BLaER1 treated with 17β-estradiol and CSF1 and Interleukin-3, amounts not matched to agents 10 nM and 100 nM (cell line): ENCODE measurements at regions not wholly inside any gene's neighbourhood (a gene's known extent, or its start where the extent isn't known, plus 50 kb on each side); places are given as distances from the start of the nearest gene placed in this dataset.

Source experiments
- H3K27ac ChIP-seq, 11 experiments: shearing (Covaris generic); formaldehyde crosslinking; 2 replicates each; pipeline ENCODE4 v1.8.1; 2022
- H3K27me3 ChIP-seq, 11 experiments: shearing (Covaris generic); formaldehyde crosslinking; 2 replicates each; pipeline ENCODE4 v1.8.1; 2022
- H3K36me3 ChIP-seq, 11 experiments: shearing (Covaris generic); formaldehyde crosslinking; 2 replicates each; pipeline ENCODE4 v1.8.1; 2022
- H3K4me1 ChIP-seq, 10 experiments: shearing (Covaris generic); formaldehyde crosslinking; 2 replicates each; pipeline ENCODE4 v1.8.1; 2022
- H3K4me2 ChIP-seq, 11 experiments: shearing (Covaris generic); formaldehyde crosslinking; 2 replicates each; pipeline ENCODE4 v1.8.1; 2022
- H3K4me3 ChIP-seq, 10 experiments: shearing (Covaris generic); formaldehyde crosslinking; 2 replicates each; pipeline ENCODE4 v1.8.1; 2022
- H3K9ac ChIP-seq, 11 experiments: shearing (Covaris generic); formaldehyde crosslinking; 2 replicates each; pipeline ENCODE4 v1.8.1; 2022
- H3K9me3 ChIP-seq, 11 experiments: shearing (Covaris generic); formaldehyde crosslinking; replicated peaks in 1 of 11; 2 replicates each; pipeline ENCODE4 v1.8.1; 2022
- H4K20me1 ChIP-seq, 11 experiments: shearing (Covaris generic); formaldehyde crosslinking; 2 replicates each; pipeline ENCODE4 v1.8.1; 2022
- Cebpa-rat ChIP-seq, 11 experiments: shearing (Covaris generic); IDR thresholded peaks; 2 replicates each; pipeline ENCODE4 v1.8.1; 2022

GRCh38 chr12:92619730-92620684, 82.8 kb upstream of the PLEKHG7 start:
- H3K27ac ChIP-seq = no peak overlapping the region
- no peaks in the 10 kb centered on the region; a peak in 1 of 22 replicates for H3K27me3 ChIP-seq
- no peak overlapping the region for H3K4me3 ChIP-seq
- H3K4me1 ChIP-seq = no peaks in the 10 kb centered on the region
- no peak overlapping the region for H3K9ac ChIP-seq
- H4K20me1 ChIP-seq = no peaks in the 10 kb centered on the region
- H3K4me2 ChIP-seq = no peak overlapping the region
- H3K36me3 ChIP-seq = no peaks in the 10 kb centered on the region
- TF ChIP-seq Cebpa-rat (IDR thresholded peaks at IDR 0.05) = no peak
- peaks cover 0 to 12% (median 8%) of the 10 kb centered on the region in 11 experiments; a peak in 9 of 22 replicates for H3K9me3 ChIP-seq

GRCh38 chr12:92619026-92619425, 83.8 kb upstream of the PLEKHG7 start:
- no peaks in the 10 kb centered on the region; a peak in 1 of 22 replicates for H3K27me3 ChIP-seq
- no peaks in the 10 kb centered on the region for H3K36me3 ChIP-seq
- H3K27ac ChIP-seq = no peak overlapping the region
- no peak overlapping the region for H3K9ac ChIP-seq
- H3K9me3 ChIP-seq = peaks cover 0 to 12% (median 8%) of the 10 kb centered on the region in 11 experiments; a peak in 9 of 22 replicates
- no peak overlapping the region for H3K4me3 ChIP-seq
- H3K4me1 ChIP-seq = no peaks in the 10 kb centered on the region
- H4K20me1 ChIP-seq = no peaks in the 10 kb centered on the region
- no peak for TF ChIP-seq Cebpa-rat (IDR thresholded peaks at IDR 0.05)
- H3K4me2 ChIP-seq = no peak overlapping the region

GRCh38 chr12:92615703-92616102, 87.1 kb upstream of the PLEKHG7 start:
- H3K36me3 ChIP-seq = no peaks in the 10 kb centered on the region
- no peak for TF ChIP-seq Cebpa-rat (IDR thresholded peaks at IDR 0.05)
- no peaks in the 10 kb centered on the region for H4K20me1 ChIP-seq
- H3K4me1 ChIP-seq = no peaks in the 10 kb centered on the region
- H3K4me2 ChIP-seq = no peak overlapping the region
- no peaks in the 10 kb centered on the region for H3K27me3 ChIP-seq
- H3K27ac ChIP-seq = no peak overlapping the region
- no peak overlapping the region for H3K9ac ChIP-seq
- no peaks in the 10 kb centered on the region for H3K9me3 ChIP-seq
- H3K4me3 ChIP-seq = no peak overlapping the region

DNA sequence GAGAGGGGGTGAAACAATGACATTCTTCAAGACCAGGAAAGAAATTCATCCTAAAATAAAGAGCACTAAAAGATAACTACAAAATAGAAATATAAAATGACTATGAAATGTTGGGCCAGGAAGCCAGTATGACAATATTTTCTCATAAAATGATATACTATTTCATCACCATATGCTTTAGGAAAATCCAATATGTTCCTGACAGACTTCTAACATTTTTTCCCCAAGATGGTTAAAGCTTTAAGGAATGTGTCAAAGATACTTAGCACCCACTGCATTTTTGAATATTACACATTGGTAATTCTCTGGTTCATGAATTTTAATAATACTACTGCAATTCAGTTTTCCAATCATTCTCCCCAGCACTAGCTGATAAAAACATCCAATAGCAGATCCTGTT, 87.7 kb upstream of the PLEKHG7 start:
- Histone ChIP-seq H3K27ac (no peak overlapping the region), H3K9me3 (no peaks in the 10 kb centered on the region), H3K27me3 (no peaks in the 10 kb centered on the region), H3K36me3 (no peaks in the 10 kb centered on the region), H3K4me2 (no peak overlapping the region), H4K20me1 (no peaks in the 10 kb centered on the region), H3K4me3 (no peak overlapping the region), H3K9ac (no peak overlapping the region), H3K4me1 (no peaks in the 10 kb centered on the region)
- TF ChIP-seq Cebpa-rat (IDR thresholded peaks at IDR 0.05) = no peak

- no peak for TF ChIP-seq Cebpa-rat (IDR thresholded peaks at IDR 0.05)
- Histone ChIP-seq H3K4me1 (no peaks in the 10 kb centered on the region), H4K20me1 (no peaks in the 10 kb centered on the region), H3K4me2 (no peak overlapping the region), H3K36me3 (no peaks in the 10 kb centered on the region), H3K9ac (no peak overlapping the region), H3K4me3 (no peak overlapping the region), H3K9me3 (no peaks in the 10 kb centered on the region), H3K27ac (no peak overlapping the region), H3K27me3 (no peaks in the 10 kb centered on the region)
These were observed 88.3 kb upstream of the PLEKHG7 start for GRCh38 chr12:92614502-92614901.

DNA sequence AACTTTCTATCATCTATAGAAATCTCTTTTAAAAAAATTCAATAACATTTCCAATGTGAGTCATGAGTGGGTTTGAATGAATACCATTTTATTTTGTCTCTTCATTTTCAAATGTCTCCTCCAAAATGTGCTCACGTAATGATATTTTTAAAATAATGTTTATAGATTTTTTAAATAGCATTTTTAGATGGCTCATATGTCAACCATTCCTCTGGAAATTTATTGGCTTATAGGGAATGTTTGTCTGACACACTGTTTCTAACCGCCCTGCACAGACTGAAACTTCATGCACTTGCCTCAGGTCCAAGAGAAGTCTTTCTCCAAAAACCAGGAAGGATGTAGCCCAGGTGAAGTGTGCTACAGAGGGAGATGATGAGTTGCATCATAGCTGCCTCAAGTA, 88.8 kb upstream of the PLEKHG7 start:
- H3K4me3 ChIP-seq = no peak overlapping the region
- no peak overlapping the region for H3K9ac ChIP-seq
- no peaks in the 10 kb centered on the region for H3K9me3 ChIP-seq
- no peak for TF ChIP-seq Cebpa-rat (IDR thresholded peaks at IDR 0.05)
- H3K27ac ChIP-seq = no peak overlapping the region
- no peaks in the 10 kb centered on the region for H3K27me3 ChIP-seq
- H4K20me1 ChIP-seq = no peaks in the 10 kb centered on the region
- no peaks in the 10 kb centered on the region for H3K36me3 ChIP-seq
- no peak overlapping the region for H3K4me2 ChIP-seq
- no peaks in the 10 kb centered on the region for H3K4me1 ChIP-seq

DNA sequence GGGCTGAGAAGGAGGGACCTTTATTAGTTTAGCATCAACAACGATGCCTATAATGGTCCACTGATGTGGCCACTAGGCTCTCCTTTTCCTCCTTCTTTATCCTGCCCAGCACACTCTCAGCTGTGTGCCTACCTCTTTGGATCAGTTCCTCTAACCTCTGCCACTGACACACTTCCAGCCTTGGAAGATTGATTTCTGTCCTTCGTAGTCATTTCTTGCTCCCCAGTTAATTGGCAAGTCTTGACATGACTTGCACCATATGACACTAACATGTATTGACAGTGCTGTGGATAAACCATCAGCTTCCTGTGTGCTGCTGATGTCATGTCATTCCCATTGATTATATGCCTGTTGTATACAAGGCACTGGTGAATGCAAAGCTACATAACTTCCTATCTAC, 90.2 kb upstream of the PLEKHG7 start:
- no peaks in the 10 kb centered on the region for H3K9me3 ChIP-seq
- peaks cover 8 to 13% (median 12%) of the 10 kb centered on the region in 10 experiments for H3K4me1 ChIP-seq
- no peaks in the 10 kb centered on the region for H4K20me1 ChIP-seq
- no peak overlapping the region for H3K4me3 ChIP-seq
- no peak overlapping the region for H3K27ac ChIP-seq
- no peak overlapping the region for H3K9ac ChIP-seq
- H3K27me3 ChIP-seq = no peaks in the 10 kb centered on the region
- no peak for TF ChIP-seq Cebpa-rat (IDR thresholded peaks at IDR 0.05)
- no peaks in the 10 kb centered on the region for H3K36me3 ChIP-seq
- H3K4me2 ChIP-seq = no peak overlapping the region

DNA sequence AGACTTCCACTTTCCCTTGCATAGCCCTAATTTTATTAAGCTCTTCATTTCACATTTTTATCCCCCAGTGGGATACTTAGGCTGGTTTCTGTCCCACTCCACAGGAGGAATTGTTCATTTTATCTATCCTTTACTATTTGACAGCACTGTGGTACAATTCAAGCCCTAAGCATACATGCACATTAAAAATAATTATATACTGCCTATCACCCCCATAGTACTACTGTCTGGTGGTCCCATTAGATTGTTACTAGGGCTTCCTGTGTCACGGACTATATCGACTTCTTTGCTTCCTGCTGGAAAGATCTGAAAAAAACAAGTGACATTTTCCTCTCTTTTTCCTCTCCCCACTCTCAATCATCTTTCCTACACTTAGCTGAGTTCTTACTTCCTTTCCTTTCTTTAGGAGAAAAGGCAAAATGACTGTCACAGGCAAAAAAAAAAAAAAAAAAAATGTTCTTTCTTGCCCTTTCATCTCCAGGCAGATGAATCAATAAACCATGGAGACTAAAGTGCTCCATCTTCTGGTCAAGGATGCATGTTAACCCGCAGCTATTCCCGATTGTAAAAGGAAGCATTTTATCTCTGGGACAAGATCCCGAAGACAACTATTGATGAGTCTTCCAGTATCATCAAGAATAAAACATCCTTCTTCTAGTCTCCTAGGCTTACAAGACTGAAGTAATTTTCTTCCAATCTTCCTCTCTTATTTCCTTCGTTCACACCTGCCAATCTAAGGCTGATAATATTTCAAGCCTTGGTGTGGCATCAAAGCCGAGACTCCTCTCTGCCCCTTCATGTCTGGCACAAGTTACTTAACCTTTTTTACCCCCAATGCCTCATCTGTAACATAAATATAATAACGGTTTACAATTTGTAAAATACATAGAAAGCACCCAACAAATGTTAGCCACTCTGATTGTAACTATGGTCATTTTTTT, 94.4 kb upstream of the PLEKHG7 start:
- Histone ChIP-seq H3K4me2 (peak overlapping the region; percentile 45 to 75 (median 66); a peak in 21 of 22 replicates), H3K4me3 (no peak overlapping the region), H3K27ac (peak overlapping the region in 10 of 11 experiments; percentile 5 to 66 (median 40); a peak in 15 of 22 replicates), H3K27me3 (no peaks in the 10 kb centered on the region), H3K36me3 (no peaks in the 10 kb centered on the region), H3K9ac (peak overlapping the region in 4 of 11 experiments; percentile 14 to 48 (median 38); a peak in 5 of 22 replicates), H3K9me3 (peaks cover 0 to 23% (median 19%) of the 10 kb centered on the region in 11 experiments; a peak in 16 of 22 replicates), H3K4me1 (peaks cover 29 to 54% (median 48%) of the 10 kb centered on the region in 10 experiments), H4K20me1 (no peaks in the 10 kb centered on the region)
- no peak for TF ChIP-seq Cebpa-rat (IDR thresholded peaks at IDR 0.05)

DNA sequence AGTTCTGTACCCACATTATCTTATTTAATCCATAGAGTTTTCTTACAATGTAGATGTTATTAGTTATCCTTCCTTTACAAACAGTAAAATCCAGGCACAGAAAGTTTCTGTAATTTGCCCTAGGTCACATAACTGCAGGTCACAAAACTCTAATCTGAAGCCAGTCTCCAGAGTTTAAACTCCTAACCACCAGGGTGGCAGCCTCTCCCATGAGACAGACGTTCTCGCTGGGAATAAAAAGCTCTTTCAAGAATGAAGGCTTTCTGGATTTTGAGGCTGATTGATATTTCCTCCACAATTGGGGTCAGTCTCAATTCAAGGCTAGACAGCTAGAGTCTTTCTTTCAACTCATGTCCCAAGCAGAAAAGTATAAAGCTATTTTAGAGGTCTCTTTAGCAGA, 95.8 kb upstream of the PLEKHG7 start:
- H3K4me2 ChIP-seq = peak overlapping the region; percentile 40 to 88 (median 66); a peak in 21 of 22 replicates
- TF ChIP-seq Cebpa-rat (IDR thresholded peaks at IDR 0.05) = no peak
- no peak overlapping the region; a peak in 1 of 20 replicates for H3K4me3 ChIP-seq
- H3K27ac ChIP-seq = peak overlapping the region; percentile 27 to 72 (median 61); a peak in 19 of 22 replicates
- no peaks in the 10 kb centered on the region for H3K27me3 ChIP-seq
- H3K9me3 ChIP-seq = peaks cover 2 to 35% (median 31%) of the 10 kb centered on the region in 11 experiments
- H3K36me3 ChIP-seq = no peaks in the 10 kb centered on the region
- H3K4me1 ChIP-seq = peaks cover 29 to 69% (median 50%) of the 10 kb centered on the region in 10 experiments
- H3K9ac ChIP-seq = peak overlapping the region in 7 of 11 experiments; percentile 29 to 56 (median 39); a peak in 10 of 22 replicates
- H4K20me1 ChIP-seq = no peaks in the 10 kb centered on the region
